Gastrocnemius medialis (tissue), 4 donors: ENCODE measurements at regions not wholly inside any gene's neighbourhood (a gene's known extent, or its start where the extent isn't known, plus 50 kb on each side); places are given as distances from the start of the nearest gene placed in this dataset.

Experiments used
- ATAC-seq, 2 donors: fragments of 150-250 bp; one replicate each; pipeline ENCODE4 v1.9.1; 2016
- DNase-seq, 2 donors: peaks; one replicate each; pipeline ENCODE4 v3.0.0-alpha.2; 2019
- H3K27ac ChIP-seq, 4 donors: fragments of 200-600 bp; sonication (generic); 1 replicate in 1 of 4; 2 replicates in 3 of 4; pipeline ENCODE4 v1.5.1; 2016 to 2018; ENCODE audit warnings: mild to moderate bottlenecking in 2 of 4, moderate library complexity in 1 of 4
- H3K27me3 ChIP-seq, 3 donors: fragments of 200-600 bp; sonication (generic) in 2 of 3; 1 replicate in 1 of 3; 2 replicates in 2 of 3; pipeline versions ENCODE4 v1.5.1 to v1.6.0; 2016 to 2019; ENCODE audit warnings: mild to moderate bottlenecking in 1 of 3, moderate library complexity in 1 of 3
- H3K36me3 ChIP-seq, 2 donors: fragments of 200-600 bp; sonication (generic) in 1 of 2; one replicate each; pipeline ENCODE4 v1.5.1; 2017 to 2018
- H3K4me1 ChIP-seq, 2 donors: fragments of 200-600 bp; sonication (generic) in 1 of 2; one replicate each; pipeline ENCODE4 v1.5.1; 2016 to 2017; ENCODE audit warnings: mild to moderate bottlenecking in 2 of 2
- H3K4me3 ChIP-seq, 4 donors: fragments of 200-600 bp; sonication (generic) in 3 of 4; 1 replicate in 1 of 4; 2 replicates in 3 of 4; pipeline ENCODE4 v1.5.1; 2016 to 2019; ENCODE audit warnings: mild to moderate bottlenecking in 2 of 4
- H3K9me3 ChIP-seq, 3 donors: fragments of 200-600 bp; sonication (generic) in 2 of 3; 1 replicate in 1 of 3; 2 replicates in 2 of 3; pipeline ENCODE4 v1.5.1; 2016 to 2019
- POLR2A ChIP-seq, 2 donors: fragments of 450-650 bp; IDR thresholded peaks; one replicate each; pipeline ENCODE4 v1.6.1; 2017; ENCODE audit warnings: antibody characterized with exemption in 2 of 2, mild to moderate bottlenecking in 2 of 2, moderate library complexity in 2 of 2
- in situ Hi-C, 4 donors: fragments of 200-750 bp; cut with MboI; loops; one replicate each; pipeline versions ENCODE4 v1.15.0 to v1.8.0; 2017; ENCODE audit warnings: low sequenced_read_pairs in 4 of 4
- intact Hi-C: fragments of 100-400 bp; cut with DNase I; formaldehyde crosslinking; loops from one replicate; pipeline ENCODE4 v1.15.1; 2023; ENCODE audit warnings: low total_unique reads
- TF ChIP-seq, protein P1 (sequence below), 5 experiments: fragments of 450-650 bp in 3 of 5; fragments of 200-600 bp in 2 of 5; sonication (generic) in 2 of 5; IDR thresholded peaks in 4 of 5; conservative IDR thresholded peaks in 1 of 5; 1 replicate in 4 of 5; 2 replicates in 1 of 5; pipeline ENCODE4 v1.5.1; 2016 to 2019; ENCODE audit warnings: antibody characterized with exemption in 5 of 5, mild to moderate bottlenecking in 3 of 5, moderate library complexity in 3 of 5

DNA sequence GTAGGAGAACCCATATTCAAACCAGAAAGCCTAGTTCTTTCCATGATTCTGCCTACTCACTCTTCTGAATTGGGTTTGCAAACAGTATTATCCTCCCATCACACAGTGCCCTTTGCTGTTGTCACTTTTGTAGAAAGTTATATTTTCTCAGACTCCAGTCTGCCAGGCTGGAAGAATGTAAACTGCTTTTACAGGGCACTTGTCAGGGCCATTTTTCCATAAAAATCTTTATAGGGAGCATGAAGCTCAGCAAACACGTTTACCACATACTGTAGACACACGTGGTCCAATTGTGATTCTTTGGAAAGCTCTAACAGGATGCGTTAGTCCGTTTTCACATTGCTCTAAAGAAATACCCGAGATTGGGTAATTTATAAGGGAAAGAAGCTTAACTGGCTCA lies 204.0 kb downstream of the KCNN2 start:
- Histone ChIP-seq H3K4me3 (no peak overlapping the region), H3K36me3 (no peaks in the 10 kb centered on the region), H3K27ac (no peak overlapping the region), H3K9me3 (no peaks in the 10 kb centered on the region), H3K27me3 (no peaks in the 10 kb centered on the region), H3K4me1 (no peaks in the 10 kb centered on the region)
- intact Hi-C loops (no loop called here), in situ Hi-C loops (no loop called here)
- DNase-seq (no peak), ATAC-seq (no peak)
- TF ChIP-seq, protein P1, sequence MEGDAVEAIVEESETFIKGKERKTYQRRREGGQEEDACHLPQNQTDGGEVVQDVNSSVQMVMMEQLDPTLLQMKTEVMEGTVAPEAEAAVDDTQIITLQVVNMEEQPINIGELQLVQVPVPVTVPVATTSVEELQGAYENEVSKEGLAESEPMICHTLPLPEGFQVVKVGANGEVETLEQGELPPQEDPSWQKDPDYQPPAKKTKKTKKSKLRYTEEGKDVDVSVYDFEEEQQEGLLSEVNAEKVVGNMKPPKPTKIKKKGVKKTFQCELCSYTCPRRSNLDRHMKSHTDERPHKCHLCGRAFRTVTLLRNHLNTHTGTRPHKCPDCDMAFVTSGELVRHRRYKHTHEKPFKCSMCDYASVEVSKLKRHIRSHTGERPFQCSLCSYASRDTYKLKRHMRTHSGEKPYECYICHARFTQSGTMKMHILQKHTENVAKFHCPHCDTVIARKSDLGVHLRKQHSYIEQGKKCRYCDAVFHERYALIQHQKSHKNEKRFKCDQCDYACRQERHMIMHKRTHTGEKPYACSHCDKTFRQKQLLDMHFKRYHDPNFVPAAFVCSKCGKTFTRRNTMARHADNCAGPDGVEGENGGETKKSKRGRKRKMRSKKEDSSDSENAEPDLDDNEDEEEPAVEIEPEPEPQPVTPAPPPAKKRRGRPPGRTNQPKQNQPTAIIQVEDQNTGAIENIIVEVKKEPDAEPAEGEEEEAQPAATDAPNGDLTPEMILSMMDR (IDR thresholded peaks at IDR 0.05 in 4 of 5, conservative IDR thresholded peaks at IDR 0.05 in 1 of 5): no peak
- TF ChIP-seq POLR2A (IDR thresholded peaks at IDR 0.05): no peak

DNA sequence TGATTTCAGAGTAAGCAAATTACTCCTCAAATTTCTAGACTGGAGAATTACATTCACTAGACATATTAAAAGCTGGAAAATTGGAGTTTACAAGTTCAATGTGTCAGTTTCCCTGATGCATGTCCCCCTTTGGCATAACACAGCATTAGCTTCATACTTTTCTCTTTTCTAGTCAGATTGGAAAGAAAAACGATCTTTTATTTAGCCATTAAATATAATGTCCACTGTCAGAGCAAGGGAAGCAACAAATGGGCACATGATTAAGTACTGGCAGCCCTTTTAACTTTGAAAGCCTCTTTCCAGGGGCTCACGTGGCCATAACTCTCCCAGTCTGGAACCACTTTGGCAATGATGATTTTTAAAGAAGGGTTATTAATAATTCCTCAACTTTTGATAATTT lies 203.3 kb downstream of the KCNN2 start:
- H3K27ac ChIP-seq: no peak overlapping the region
- ATAC-seq (no peak), DNase-seq (no peak)
- no peaks in the 10 kb centered on the region for H3K27me3 ChIP-seq
- TF ChIP-seq POLR2A (IDR thresholded peaks at IDR 0.05): no peak
- TF ChIP-seq, protein P1 (IDR thresholded peaks at IDR 0.05 in 4 of 5, conservative IDR thresholded peaks at IDR 0.05 in 1 of 5): no peak
- H3K4me3 ChIP-seq: no peak overlapping the region
- H3K9me3 ChIP-seq: no peaks in the 10 kb centered on the region
- in situ Hi-C loops: no loop called here
- H3K36me3 ChIP-seq: no peaks in the 10 kb centered on the region
- intact Hi-C loops: no loop called here
- H3K4me1 ChIP-seq: no peaks in the 10 kb centered on the region

DNA sequence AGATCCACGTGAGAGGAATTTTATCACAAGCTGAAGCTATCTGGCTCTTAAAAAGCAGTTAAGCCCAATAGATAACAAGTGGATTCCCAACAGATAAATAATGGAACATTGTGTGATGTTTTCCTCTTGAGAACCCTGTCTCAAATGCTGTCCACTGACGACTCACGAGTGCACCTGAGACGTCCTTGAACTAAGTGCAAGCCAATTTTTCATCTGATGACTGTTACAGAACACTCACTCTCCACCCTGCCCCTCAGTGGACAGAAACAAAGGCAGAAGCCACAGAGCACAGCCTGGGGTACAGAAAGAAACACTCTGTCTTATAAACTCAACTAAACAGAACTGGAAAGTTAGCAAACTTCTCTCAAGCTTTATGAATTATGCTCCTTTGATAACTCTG lies 199.5 kb downstream of the KCNN2 start:
- intact Hi-C loops: no loop called here
- Histone ChIP-seq H3K27me3 (no peaks in the 10 kb centered on the region), H3K36me3 (no peaks in the 10 kb centered on the region), H3K4me1 (no peaks in the 10 kb centered on the region), H3K27ac (no peak overlapping the region), H3K9me3 (no peaks in the 10 kb centered on the region), H3K4me3 (no peak overlapping the region)
- no peak for DNase-seq
- no peak for TF ChIP-seq POLR2A (IDR thresholded peaks at IDR 0.05)
- in situ Hi-C loops: no loop called here
- ATAC-seq: no peak
